ENCODE measurements at regions not wholly inside any gene's neighbourhood (a gene's known extent, or its start where the extent isn't known, plus 50 kb on each side); places are given as distances from the start of the nearest gene placed in this dataset.

DNA sequence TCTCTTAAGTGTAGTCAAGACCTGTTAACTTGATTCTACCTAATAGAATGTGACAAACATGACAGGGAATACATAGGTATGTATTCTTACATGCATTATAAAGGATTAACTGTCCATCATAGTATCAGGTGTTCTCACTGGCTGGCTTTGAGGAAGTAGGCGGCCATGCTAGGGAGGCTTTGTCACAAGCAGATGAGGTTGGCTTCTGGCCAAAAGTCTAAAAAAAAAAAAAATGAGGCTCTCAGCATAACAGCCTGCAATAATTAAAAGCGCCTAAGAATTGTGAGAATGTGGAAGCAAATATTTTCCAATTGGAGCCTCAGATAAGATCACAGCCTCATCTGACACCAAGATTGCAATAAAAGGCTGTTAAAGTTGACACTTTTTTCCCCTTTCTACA lies 1256.8 kb upstream of the SORCS1 start:
- TF ChIP-seq CTCF (IDR thresholded peaks at IDR 0.05) = no peak
- TF ChIP-seq POLR2A (IDR thresholded peaks at IDR 0.05) = no peak
- no peak for TF ChIP-seq POLR2AphosphoS5 (IDR thresholded peaks at IDR 0.05)
